ENCODE measurements at regions not wholly inside any gene's neighbourhood (a gene's known extent, or its start where the extent isn't known, plus 50 kb on each side); places are given as distances from the start of the nearest gene placed in this dataset.

DNA sequence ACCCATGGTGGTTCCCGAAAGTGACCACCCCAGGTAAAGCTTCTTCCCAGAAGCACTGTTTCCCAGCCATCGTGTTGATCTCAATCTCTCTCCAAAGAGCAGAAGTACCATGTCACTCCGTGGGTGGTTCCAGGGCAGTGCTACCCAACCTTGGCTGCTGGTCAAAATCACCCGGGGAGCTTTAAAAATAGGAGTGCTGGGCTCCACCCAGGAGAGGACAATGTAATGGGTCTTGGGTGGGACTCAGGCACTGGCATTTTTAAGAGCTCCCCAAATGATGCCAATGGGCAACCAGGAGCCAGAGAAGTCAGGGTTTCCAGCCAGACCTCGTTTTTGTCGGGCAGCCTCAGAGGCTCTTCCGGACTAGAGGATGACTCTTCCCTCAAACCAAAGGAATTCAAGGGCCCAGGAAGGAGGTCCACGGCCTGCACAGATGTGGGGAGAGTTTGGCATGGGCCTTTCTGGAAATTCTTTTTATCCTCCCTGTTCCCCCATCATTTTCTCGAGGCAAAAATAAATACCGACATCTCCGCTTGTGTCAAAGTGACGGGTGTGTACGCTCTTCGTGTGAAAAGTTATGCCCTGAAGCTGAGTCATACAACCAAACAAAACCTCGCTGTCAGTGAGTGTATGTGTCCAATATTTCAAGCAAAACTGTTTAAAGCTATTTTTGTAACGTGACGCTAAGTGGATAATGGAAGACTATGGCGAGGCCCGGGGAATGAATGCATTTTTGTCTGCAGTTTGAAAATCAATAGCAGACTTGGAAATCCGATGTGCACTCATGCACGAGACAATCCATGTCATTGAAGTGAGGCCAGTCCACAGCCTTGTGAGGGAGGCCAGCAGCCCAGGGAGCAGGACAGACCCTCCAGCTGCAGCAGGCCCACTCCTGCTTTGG lies 364.1 kb downstream of the FOXL1 start:
- no peaks in the 10 kb centered on the region for H3K79me2 ChIP-seq
- H3K27ac ChIP-seq, result no peak overlapping the region
- H3K4me3 ChIP-seq (ENCODE audit: low read depth, low read length), result no peak overlapping the region
- no peak overlapping the region for H3K9ac ChIP-seq
- no peak overlapping the region for H3K4me2 ChIP-seq (ENCODE audit: low read length)
- no peaks in the 10 kb centered on the region for H3K27me3 ChIP-seq (ENCODE audit: control insufficient read depth, insufficient read depth, low read length)
- no peaks in the 10 kb centered on the region for H3K4me1 ChIP-seq
- H3K9me3 ChIP-seq (ENCODE audit: control insufficient read depth, low read length), result no peaks in the 10 kb centered on the region
- TF ChIP-seq, protein P1, sequence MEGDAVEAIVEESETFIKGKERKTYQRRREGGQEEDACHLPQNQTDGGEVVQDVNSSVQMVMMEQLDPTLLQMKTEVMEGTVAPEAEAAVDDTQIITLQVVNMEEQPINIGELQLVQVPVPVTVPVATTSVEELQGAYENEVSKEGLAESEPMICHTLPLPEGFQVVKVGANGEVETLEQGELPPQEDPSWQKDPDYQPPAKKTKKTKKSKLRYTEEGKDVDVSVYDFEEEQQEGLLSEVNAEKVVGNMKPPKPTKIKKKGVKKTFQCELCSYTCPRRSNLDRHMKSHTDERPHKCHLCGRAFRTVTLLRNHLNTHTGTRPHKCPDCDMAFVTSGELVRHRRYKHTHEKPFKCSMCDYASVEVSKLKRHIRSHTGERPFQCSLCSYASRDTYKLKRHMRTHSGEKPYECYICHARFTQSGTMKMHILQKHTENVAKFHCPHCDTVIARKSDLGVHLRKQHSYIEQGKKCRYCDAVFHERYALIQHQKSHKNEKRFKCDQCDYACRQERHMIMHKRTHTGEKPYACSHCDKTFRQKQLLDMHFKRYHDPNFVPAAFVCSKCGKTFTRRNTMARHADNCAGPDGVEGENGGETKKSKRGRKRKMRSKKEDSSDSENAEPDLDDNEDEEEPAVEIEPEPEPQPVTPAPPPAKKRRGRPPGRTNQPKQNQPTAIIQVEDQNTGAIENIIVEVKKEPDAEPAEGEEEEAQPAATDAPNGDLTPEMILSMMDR (IDR thresholded peaks at IDR 0.05), result no peak
- no peak overlapping the region for H2AFZ ChIP-seq
- H3K36me3 ChIP-seq (ENCODE audit: control insufficient read depth, insufficient read depth, low read length), result no peaks in the 10 kb centered on the region

DNA sequence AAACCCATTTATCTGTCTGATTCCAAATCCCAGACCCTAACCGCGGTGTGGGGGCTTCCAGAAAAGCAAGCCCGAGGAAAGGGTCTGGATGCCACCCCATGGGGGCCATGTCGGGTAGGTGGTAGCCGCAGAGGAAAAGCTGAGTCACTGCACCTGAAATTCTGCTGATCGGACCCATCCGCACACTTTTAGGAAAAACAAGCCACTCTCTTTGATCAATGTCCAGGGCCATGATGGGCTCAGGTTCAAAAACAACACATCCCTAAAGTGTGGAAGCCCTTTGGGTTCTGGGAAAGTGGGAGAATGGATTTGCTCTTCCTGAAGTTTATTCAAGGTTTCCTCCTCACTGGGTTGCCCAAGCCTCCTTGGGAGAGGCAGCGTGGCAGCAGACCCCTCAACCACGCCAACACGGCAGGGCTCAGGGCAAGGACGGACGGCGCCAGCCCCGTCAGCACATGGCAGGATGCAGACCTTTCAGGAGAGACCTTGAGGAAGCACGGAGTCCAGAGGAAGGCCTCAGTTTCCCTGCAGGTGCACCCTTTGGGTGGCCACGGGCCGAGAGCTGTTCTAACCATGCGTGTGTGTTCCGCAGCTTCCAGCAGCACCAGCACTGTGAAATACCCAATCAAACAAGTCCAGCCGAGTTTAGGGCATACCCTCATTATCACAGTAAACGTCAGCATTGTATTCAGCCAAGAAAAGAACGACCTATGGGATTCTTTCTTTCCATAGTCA lies 367.0 kb downstream of the FOXL1 start:
- Histone ChIP-seq H3K79me2 (no peaks in the 10 kb centered on the region), H3K27ac (no peak overlapping the region), H3K4me3 (ENCODE audit: low read depth, low read length) (no peak overlapping the region), H2AFZ (no peak overlapping the region), H3K4me2 (ENCODE audit: low read length) (no peak overlapping the region), H3K36me3 (ENCODE audit: control insufficient read depth, insufficient read depth, low read length) (no peaks in the 10 kb centered on the region), H3K4me1 (no peaks in the 10 kb centered on the region), H3K9me3 (ENCODE audit: control insufficient read depth, low read length) (no peaks in the 10 kb centered on the region), H3K9ac (no peak overlapping the region), H3K27me3 (ENCODE audit: control insufficient read depth, insufficient read depth, low read length) (no peaks in the 10 kb centered on the region)
- TF ChIP-seq, protein P1 (IDR thresholded peaks at IDR 0.05), result no peak

DNA sequence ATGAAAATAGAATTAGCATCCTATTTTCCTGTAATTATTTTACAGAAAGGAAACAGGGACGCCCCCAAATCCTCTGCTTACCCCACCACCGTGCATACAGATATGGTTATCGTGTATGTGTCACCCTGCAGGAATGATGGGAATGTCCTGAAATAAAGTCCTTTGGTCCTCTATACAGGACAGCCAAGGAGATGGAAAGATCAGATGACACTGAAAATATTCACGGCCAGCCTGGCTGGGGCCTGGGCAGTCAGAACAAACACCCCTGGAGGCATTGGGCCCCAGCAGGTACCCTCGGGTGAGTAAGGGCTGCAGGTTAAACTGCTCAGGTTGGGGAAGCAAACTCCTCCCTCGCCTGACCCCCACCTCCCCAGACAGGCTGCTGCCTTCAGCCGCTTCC lies 368.0 kb downstream of the FOXL1 start:
- Histone ChIP-seq H3K4me1 (no peaks in the 10 kb centered on the region), H3K9ac (no peak overlapping the region), H3K27ac (no peak overlapping the region), H3K79me2 (no peaks in the 10 kb centered on the region), H2AFZ (no peak overlapping the region), H3K27me3 (ENCODE audit: control insufficient read depth, insufficient read depth, low read length) (no peaks in the 10 kb centered on the region), H3K4me2 (ENCODE audit: low read length) (no peak overlapping the region), H3K4me3 (ENCODE audit: low read depth, low read length) (no peak overlapping the region), H3K36me3 (ENCODE audit: control insufficient read depth, insufficient read depth, low read length) (no peaks in the 10 kb centered on the region), H3K9me3 (ENCODE audit: control insufficient read depth, low read length) (no peaks in the 10 kb centered on the region)
- TF ChIP-seq, protein P1 (IDR thresholded peaks at IDR 0.05), result no peak

DNA sequence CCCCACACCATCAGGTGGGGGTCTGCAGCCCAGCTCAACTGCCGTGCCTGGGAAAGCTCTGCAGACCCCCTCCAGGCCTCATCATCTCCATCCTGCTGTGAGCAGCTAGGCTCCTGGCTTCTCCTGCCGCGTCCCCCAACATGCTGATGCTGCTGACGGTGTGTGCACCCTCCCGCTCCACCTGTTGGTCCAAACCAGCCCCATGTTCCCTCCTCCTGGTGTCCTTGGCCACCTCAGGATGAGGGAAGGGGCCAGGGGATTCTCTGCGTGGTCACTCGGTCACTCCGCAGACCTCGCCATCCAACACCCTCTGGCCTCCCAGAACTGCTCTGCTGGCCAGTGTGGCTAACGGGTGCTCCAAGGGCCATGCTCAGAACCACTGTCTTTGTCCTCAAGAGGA lies 368.6 kb downstream of the FOXL1 start:
- TF ChIP-seq, protein P1 (IDR thresholded peaks at IDR 0.05), result no peak
- no peak overlapping the region for H3K9ac ChIP-seq
- H3K36me3 ChIP-seq (ENCODE audit: control insufficient read depth, insufficient read depth, low read length), result no peaks in the 10 kb centered on the region
- H2AFZ ChIP-seq, result no peak overlapping the region
- no peaks in the 10 kb centered on the region for H3K79me2 ChIP-seq
- no peak overlapping the region for H3K4me2 ChIP-seq (ENCODE audit: low read length)
- H3K4me3 ChIP-seq (ENCODE audit: low read depth, low read length), result no peak overlapping the region
- no peak overlapping the region for H3K27ac ChIP-seq
- H3K4me1 ChIP-seq, result no peaks in the 10 kb centered on the region
- no peaks in the 10 kb centered on the region for H3K9me3 ChIP-seq (ENCODE audit: control insufficient read depth, low read length)
- no peaks in the 10 kb centered on the region for H3K27me3 ChIP-seq (ENCODE audit: control insufficient read depth, insufficient read depth, low read length)
